ENCODE measurements at regions not wholly inside any gene's neighbourhood (a gene's known extent, or its start where the extent isn't known, plus 50 kb on each side); places are given as distances from the start of the nearest gene placed in this dataset.

- no peaks in the 10 kb centered on the region for H3K36me3 ChIP-seq (ENCODE audit: control insufficient read depth, insufficient read depth, low read length)
- H3K4me2 ChIP-seq (ENCODE audit: extremely low read depth, insufficient read depth, low read length): no peak overlapping the region
- H3K9me3 ChIP-seq (ENCODE audit: control insufficient read depth, insufficient read depth, low read depth, low read length): no peaks in the 10 kb centered on the region
- no peak overlapping the region for H3K27ac ChIP-seq (ENCODE audit: insufficient read depth, low read length)
- H3K4me3 ChIP-seq (replicated peaks in 1 of 4; ENCODE audit: control extremely low read depth in 1 of 4, insufficient read depth in 1 of 4, low read depth in 3 of 4, low read length in 4 of 4): no peak overlapping the region
- no peak overlapping the region for H2AFZ ChIP-seq (ENCODE audit: low read length)
- no peak for TF ChIP-seq CTCF (conservative IDR thresholded peaks at IDR 0.05 in 1 of 2, IDR thresholded peaks at IDR 0.05 in 1 of 2; ENCODE audit: low read depth in 1 of 2, low read length in 2 of 2)
- TF ChIP-seq EZH2 (IDR thresholded peaks at IDR 0.05; ENCODE audit: low read length, missing control alignments): no peak
- no peak for DNase-seq (ENCODE audit: low read depth in 2 of 2)
- no peaks in the 10 kb centered on the region for H3K79me2 ChIP-seq (ENCODE audit: control insufficient read depth, insufficient read depth, low read length)
- H3K9ac ChIP-seq (ENCODE audit: insufficient read depth, low read length): no peak overlapping the region
- H3K27me3 ChIP-seq (ENCODE audit: control insufficient read depth, insufficient read depth, low read length): no peaks in the 10 kb centered on the region
- H4K20me1 ChIP-seq (ENCODE audit: control insufficient read depth, extremely low read depth, insufficient read depth, low read length): no peaks in the 10 kb centered on the region
- no peaks in the 10 kb centered on the region for H3K4me1 ChIP-seq (ENCODE audit: control insufficient read depth, extremely low read depth, insufficient read depth, low read length)
Observed at GRCh38 chr14:43956741-43957140, 550.3 kb downstream of the FSCB start.

GRCh38 chr14:43949400-43949799 lies 557.7 kb downstream of the FSCB start:
- TF ChIP-seq EZH2 (IDR thresholded peaks at IDR 0.05; ENCODE audit: low read length, missing control alignments) (no peak), CTCF (conservative IDR thresholded peaks at IDR 0.05 in 1 of 2, IDR thresholded peaks at IDR 0.05 in 1 of 2; ENCODE audit: low read depth in 1 of 2, low read length in 2 of 2) (no peak)
- Histone ChIP-seq H2AFZ (ENCODE audit: low read length) (no peak overlapping the region), H3K4me2 (ENCODE audit: extremely low read depth, insufficient read depth, low read length) (no peak overlapping the region), H3K4me3 (replicated peaks in 1 of 4; ENCODE audit: control extremely low read depth in 1 of 4, insufficient read depth in 1 of 4, low read depth in 3 of 4, low read length in 4 of 4) (no peak overlapping the region), H3K9me3 (ENCODE audit: control insufficient read depth, insufficient read depth, low read depth, low read length) (no peaks in the 10 kb centered on the region), H3K36me3 (ENCODE audit: control insufficient read depth, insufficient read depth, low read length) (no peaks in the 10 kb centered on the region), H3K27ac (ENCODE audit: insufficient read depth, low read length) (no peak overlapping the region), H3K27me3 (ENCODE audit: control insufficient read depth, insufficient read depth, low read length) (no peaks in the 10 kb centered on the region), H4K20me1 (ENCODE audit: control insufficient read depth, extremely low read depth, insufficient read depth, low read length) (no peaks in the 10 kb centered on the region), H3K79me2 (ENCODE audit: control insufficient read depth, insufficient read depth, low read length) (no peaks in the 10 kb centered on the region), H3K9ac (ENCODE audit: insufficient read depth, low read length) (no peak overlapping the region), H3K4me1 (ENCODE audit: control insufficient read depth, extremely low read depth, insufficient read depth, low read length) (no peaks in the 10 kb centered on the region)
- DNase-seq (ENCODE audit: low read depth in 2 of 2): no peak

GRCh38 chr14:43939836-43940235 lies 567.2 kb downstream of the FSCB start:
- Histone ChIP-seq H3K27ac (ENCODE audit: insufficient read depth, low read length) (no peak overlapping the region), H3K36me3 (ENCODE audit: control insufficient read depth, insufficient read depth, low read length) (no peaks in the 10 kb centered on the region)
- TF ChIP-seq CTCF (conservative IDR thresholded peaks at IDR 0.05 in 1 of 2, IDR thresholded peaks at IDR 0.05 in 1 of 2; ENCODE audit: low read depth in 1 of 2, low read length in 2 of 2) (no peak), EZH2 (IDR thresholded peaks at IDR 0.05; ENCODE audit: low read length, missing control alignments) (no peak)

More at GRCh38 chr14:43939836-43940235, 567.2 kb downstream of the FSCB start:
- H3K4me3 ChIP-seq (replicated peaks in 1 of 4; ENCODE audit: control extremely low read depth in 1 of 4, insufficient read depth in 1 of 4, low read depth in 3 of 4, low read length in 4 of 4): no peak overlapping the region
- no peaks in the 10 kb centered on the region for H3K4me1 ChIP-seq (ENCODE audit: control insufficient read depth, extremely low read depth, insufficient read depth, low read length)
- no peaks in the 10 kb centered on the region for H3K79me2 ChIP-seq (ENCODE audit: control insufficient read depth, insufficient read depth, low read length)
- H3K27me3 ChIP-seq (ENCODE audit: control insufficient read depth, insufficient read depth, low read length): no peaks in the 10 kb centered on the region
- no peaks in the 10 kb centered on the region for H3K9me3 ChIP-seq (ENCODE audit: control insufficient read depth, insufficient read depth, low read depth, low read length)
- no peak for DNase-seq (ENCODE audit: low read depth in 2 of 2)
- no peak overlapping the region for H3K9ac ChIP-seq (ENCODE audit: insufficient read depth, low read length)
- no peak overlapping the region for H3K4me2 ChIP-seq (ENCODE audit: extremely low read depth, insufficient read depth, low read length)
- no peak overlapping the region for H2AFZ ChIP-seq (ENCODE audit: low read length)
- no peaks in the 10 kb centered on the region for H4K20me1 ChIP-seq (ENCODE audit: control insufficient read depth, extremely low read depth, insufficient read depth, low read length)
